IMR-90 (cell line): ENCODE measurements at regions not wholly inside any gene's neighbourhood (a gene's known extent, or its start where the extent isn't known, plus 50 kb on each side); places are given as distances from the start of the nearest gene placed in this dataset.

Experiments
- ATAC-seq: fragments of 200-7000 bp; cut with Tn5 transposase; 2 replicates; pipeline ENCODE4 v1.9.1; 2020; ENCODE audit warnings: low read depth, mild to moderate bottlenecking, moderate library complexity
- BruUV-seq: library from RNA; stranded (reverse); fragments of 400-500 nt; replicated peaks from 2 replicates; lab custom pipeline; 2021; lab: Mats Ljungman, UMichigan
- CTCF ChIA-PET: fragments of 300-600 bp; formaldehyde crosslinking; extraction: SDS; loops from one replicate; lab custom pipeline; 2021; ENCODE audit warnings: antibody characterized with exemption; lab: Yijun Ruan, JAX
- POLR2A ChIA-PET: fragments of 300-600 bp; sonication (Branson Sonifier 250); formaldehyde crosslinking; loops from one replicate; lab custom pipeline; 2022; ENCODE audit warnings: antibody characterized with exemption; ENCODE audit not compliant: unreplicated experiment; lab: Charles Lee
- DNase-seq: peaks from one replicate; pipeline ENCODE4 v3.0.0; 2013
- H2AFZ ChIP-seq: replicated peaks from 2 replicates; pipeline ENCODE3; 2013; ENCODE audit warnings: low read length, mild to moderate bottlenecking; ENCODE audit not compliant: poor library complexity
- H2AK5ac ChIP-seq: 2 replicates; pipeline ENCODE4 v1.6.1; 2013; ENCODE audit warnings: low read depth, low read length, inconsistent platforms
- H2AK9ac ChIP-seq: replicated peaks from 2 replicates; pipeline ENCODE3; 2013; ENCODE audit warnings: mild to moderate bottlenecking, low read depth, low read length, moderate library complexity; ENCODE audit not compliant: poor library complexity
- H2BK120ac ChIP-seq: 2 replicates; pipeline ENCODE4 v1.6.1; 2013; ENCODE audit warnings: low read depth, low read length, inconsistent platforms
- H2BK15ac ChIP-seq: 3 replicates; pipeline ENCODE4 v1.6.1; 2013; ENCODE audit warnings: low read depth, low read length, inconsistent platforms
- H2BK20ac ChIP-seq: 2 replicates; pipeline ENCODE4 v1.6.1; 2013; ENCODE audit warnings: low read depth, mild to moderate bottlenecking, inconsistent platforms, low read length, moderate library complexity
- H2BK5ac ChIP-seq: 2 replicates; pipeline ENCODE4 v1.6.1; 2013; ENCODE audit warnings: mild to moderate bottlenecking, low read depth, low read length, inconsistent platforms; ENCODE audit not compliant: poor library complexity, severe bottlenecking
- H3K14ac ChIP-seq: replicated peaks from 2 replicates; pipeline ENCODE4 v1.6.1; 2013; ENCODE audit warnings: low read depth, low read length, inconsistent platforms
- H3K18ac ChIP-seq: 2 replicates; pipeline ENCODE4 v1.6.1; 2013; ENCODE audit warnings: low read depth, low read length, control low read depth
- H3K23ac ChIP-seq: 2 replicates; pipeline ENCODE4 v1.6.1; 2013; ENCODE audit warnings: low read depth, low read length, inconsistent platforms
- H3K27ac ChIP-seq: 2 replicates; pipeline ENCODE4 v1.5.1; 2013; ENCODE audit warnings: mild to moderate bottlenecking, control low read depth, low read length; ENCODE audit not compliant: insufficient read depth
- H3K27me3 ChIP-seq: 2 replicates; pipeline ENCODE4 v1.6.1; 2013; ENCODE audit warnings: low read length; ENCODE audit not compliant: control insufficient read depth, insufficient read depth
- H3K36me3 ChIP-seq: 2 replicates; pipeline ENCODE4 v1.6.1; 2013; ENCODE audit warnings: low read length, mixed read lengths; ENCODE audit not compliant: control insufficient read depth, insufficient read depth
- H3K4ac ChIP-seq: 2 replicates; pipeline ENCODE4 v1.6.1; 2013; ENCODE audit warnings: low read depth, low read length, inconsistent platforms
- H3K4me1 ChIP-seq: 2 replicates; pipeline ENCODE4 v1.6.1; 2013; ENCODE audit warnings: low read length, mixed read lengths; ENCODE audit not compliant: control insufficient read depth, insufficient read depth
- H3K4me2 ChIP-seq: 2 replicates; pipeline ENCODE4 v1.6.1; 2013; ENCODE audit warnings: low read depth, mild to moderate bottlenecking, control low read depth, low read length, moderate library complexity
- H3K4me3 ChIP-seq: 2 replicates; pipeline ENCODE4 v1.5.1; 2013; ENCODE audit warnings: low read depth, mild to moderate bottlenecking, control low read depth, low read length, moderate library complexity; ENCODE audit not compliant: insufficient read depth
- H3K56ac ChIP-seq: 2 replicates; pipeline ENCODE4 v1.6.1; 2013; ENCODE audit warnings: low read length, inconsistent platforms; ENCODE audit not compliant: insufficient read depth; ENCODE audit errors: extremely low read depth
- H3K79me1 ChIP-seq, 2 experiments: 2 replicates each; pipeline ENCODE4 v1.6.1; 2013; ENCODE audit warnings: low read length in 2 of 2, inconsistent platforms in 1 of 2, low read depth in 1 of 2
- H3K9ac ChIP-seq: 2 replicates; pipeline ENCODE4 v1.6.1; 2013; ENCODE audit warnings: low read depth, low read length, control low read depth
- H3K9me1 ChIP-seq: 2 replicates; pipeline ENCODE4 v1.6.1; 2013; ENCODE audit warnings: low read length, inconsistent platforms; ENCODE audit not compliant: insufficient read depth
- H3K9me3 ChIP-seq: 2 replicates; pipeline ENCODE4 v1.6.1; 2013; ENCODE audit warnings: low read length; ENCODE audit not compliant: control insufficient read depth, insufficient read depth
- H4K20me1 ChIP-seq: 2 replicates; pipeline ENCODE4 v1.6.1; 2013; ENCODE audit warnings: low read length, inconsistent platforms; ENCODE audit not compliant: insufficient read depth
- H4K5ac ChIP-seq: 2 replicates; pipeline ENCODE4 v1.6.1; 2013; ENCODE audit warnings: mild to moderate bottlenecking, low read depth, low read length, control low read depth
- H4K8ac ChIP-seq, 2 experiments: 2 replicates each; pipeline ENCODE4 v1.6.1; 2013; ENCODE audit warnings: low read depth in 2 of 2, low read length in 2 of 2, control low read depth in 1 of 2, inconsistent platforms in 1 of 2
- H4K91ac ChIP-seq: 2 replicates; pipeline ENCODE4 v1.6.1; 2013; ENCODE audit warnings: low read depth, low read length, inconsistent platforms; ENCODE audit not compliant: insufficient read depth
- BHLHE40 ChIP-seq: fragments of 150-350 bp; IDR thresholded peaks from 2 replicates; pipeline ENCODE4 v1.6.1; 2016; ENCODE audit warnings: mild to moderate bottlenecking, low read depth, low read length
- CEBPB ChIP-seq: IDR thresholded peaks from 2 replicates; pipeline ENCODE4 v1.6.1; 2012; ENCODE audit warnings: low read depth, low read length, improper control_type of control experiment
- CHD1 ChIP-seq: IDR thresholded peaks from 2 replicates; pipeline ENCODE4 v1.6.1; 2012; ENCODE audit warnings: low read depth, low read length, improper control_type of control experiment
- FOS ChIP-seq: fragments of 150-350 bp; IDR thresholded peaks from 2 replicates; pipeline ENCODE4 v1.6.1; 2016; ENCODE audit warnings: low read depth, low read length
- MAFK ChIP-seq: IDR thresholded peaks from 2 replicates; pipeline ENCODE4 v1.6.1; 2012; ENCODE audit warnings: low read depth, low read length, improper control_type of control experiment
- MAZ ChIP-seq: IDR thresholded peaks from 2 replicates; pipeline ENCODE4 v1.6.1; 2012; ENCODE audit warnings: low read depth, mild to moderate bottlenecking, low read length, improper control_type of control experiment, moderate library complexity, borderline replicate concordance
- MXI1 ChIP-seq: IDR thresholded peaks from 2 replicates; pipeline ENCODE4 v1.6.1; 2012; ENCODE audit warnings: low read depth, mild to moderate bottlenecking, low read length, moderate library complexity, borderline replicate concordance
- NFE2L2 ChIP-seq: fragments of 150-350 bp; IDR thresholded peaks from 2 replicates; pipeline ENCODE4 v1.6.1; 2016; ENCODE audit warnings: low read depth, mild to moderate bottlenecking, low read length
- POLR2A ChIP-seq: IDR thresholded peaks from 2 replicates; pipeline ENCODE4 v1.6.1; 2012; ENCODE audit warnings: mild to moderate bottlenecking, low read depth, low read length
- RAD21 ChIP-seq: IDR thresholded peaks from 2 replicates; pipeline ENCODE4 v1.6.1; 2012; ENCODE audit warnings: low read length, improper control_type of control experiment
- RCOR1 ChIP-seq: IDR thresholded peaks from 2 replicates; pipeline ENCODE4 v1.6.1; 2012; ENCODE audit warnings: mild to moderate bottlenecking, low read length, improper control_type of control experiment; ENCODE audit not compliant: insufficient replicate concordance
- RFX5 ChIP-seq: IDR thresholded peaks from 2 replicates; pipeline ENCODE4 v1.8.0; 2012; ENCODE audit warnings: low read depth, mild to moderate bottlenecking, low read length, moderate library complexity
- SMC3 ChIP-seq: fragments of 150-350 bp; IDR thresholded peaks from 2 replicates; pipeline ENCODE4 v1.6.1; 2016; ENCODE audit warnings: low read depth, mild to moderate bottlenecking, antibody characterized with exemption, low read length, moderate library complexity
- WGBS, 2 experiments: methylation state at CpG; one replicate each; pipeline versions ENCODE4 v1.1.5 to v1.1.7; 2013; ENCODE audit warnings: missing lambda C conversion rate in 2 of 2; ENCODE audit not compliant: insufficient read length in 1 of 2; ENCODE audit errors: extremely low coverage in 2 of 2; 5-methylcytosine and 5-hydroxymethylcytosine counted together
- dilution Hi-C: fragments of 300-500 bp; cut with HindIII; formaldehyde crosslinking; loops from one replicate; pipeline ENCODE4 v1.14.3; 2018; ENCODE audit warnings: low sequenced_read_pairs; ENCODE audit not compliant: unreplicated experiment
- in situ Hi-C: fragments of 300-500 bp; cut with MboI; formaldehyde crosslinking; loops from 3 replicates; pipeline ENCODE4 v1.14.3; 2019; ENCODE audit warnings: low sequenced_read_pairs, inconsistent platforms, mixed read lengths
- intact Hi-C: fragments of 100-400 bp; cut with micrococcal nuclease; formaldehyde crosslinking; loops from 2 replicates; pipeline ENCODE4 v1.10.0; 2022
- TF ChIP-seq, protein P1 (sequence below): fragments of 150-350 bp; IDR thresholded peaks from 2 replicates; pipeline ENCODE4 v1.6.1; 2016; ENCODE audit warnings: low read depth, mild to moderate bottlenecking, low read length, moderate library complexity, borderline replicate concordance
- TF ChIP-seq, protein P2 (sequence below): fragments of 150-350 bp; IDR thresholded peaks from 2 replicates; pipeline ENCODE4 v1.6.1; 2017; ENCODE audit warnings: mild to moderate bottlenecking, antibody characterized with exemption, low read length, low read depth
- TF ChIP-seq, protein P3 (sequence below): conservative IDR thresholded peaks from 2 replicates; pipeline ENCODE4 v1.5.1; 2012; ENCODE audit warnings: mild to moderate bottlenecking, low read depth, low read length, improper control_type of control experiment

DNA sequence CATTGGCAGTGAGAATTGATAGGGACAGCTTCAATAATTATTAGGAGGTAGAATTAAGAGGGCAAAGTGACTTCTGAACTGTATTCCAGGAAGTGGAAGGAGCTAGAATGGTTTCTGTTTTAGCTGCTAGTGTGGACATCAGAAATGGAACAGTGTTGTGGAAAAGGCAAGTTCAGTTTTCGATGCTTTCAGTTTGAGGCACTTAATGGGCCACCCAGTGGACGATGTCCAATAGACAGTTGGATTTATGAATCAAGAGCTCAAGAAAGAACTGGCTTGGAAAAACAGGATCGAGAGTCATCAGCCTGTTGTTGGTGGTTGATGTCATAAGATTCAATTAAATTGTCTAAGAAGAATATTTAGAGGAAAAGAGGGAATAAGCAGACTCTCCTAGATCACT lies 136.3 kb downstream of the DYRK2 start:
- H3K79me1 ChIP-seq = no peaks in the 10 kb centered on the region

More for the DNA sequence above, 136.3 kb downstream of the DYRK2 start:
- Histone ChIP-seq H3K27ac (no peak overlapping the region), H3K4me1 (no peaks in the 10 kb centered on the region), H4K91ac (no peak overlapping the region), H4K5ac (no peak overlapping the region), H3K18ac (no peak overlapping the region), H3K23ac (no peak overlapping the region), H3K27me3 (peaks cover 3% of the 10 kb centered on the region; the same call in 1 of the 2 replicates), H3K4ac (no peak overlapping the region), H2BK120ac (no peak overlapping the region), H2AFZ (no peak overlapping the region), H2AK5ac (no peak overlapping the region), H3K36me3 (no peaks in the 10 kb centered on the region), H2BK5ac (no peak overlapping the region), H4K20me1 (no peaks in the 10 kb centered on the region), H3K4me3 (no peak overlapping the region), H3K56ac (no peak overlapping the region), H2BK20ac (no peak overlapping the region), H3K14ac (no peak overlapping the region), H3K9me3 (no peaks in the 10 kb centered on the region), H3K9ac (no peak overlapping the region), H3K4me2 (no peak overlapping the region), H4K8ac (no peak overlapping the region), H3K9me1 (no peaks in the 10 kb centered on the region), H2AK9ac (no peak overlapping the region), H2BK15ac (no peak overlapping the region)
- ATAC-seq (no peak), DNase-seq (no peak)
- no TSS peak for BruUV-seq
- intact Hi-C loops = no loop called here
- WGBS, 2 experiments = 93% methylated on average over 2 of the region's 3 CpGs; no CpG with 5 or more reads in 1 of the 2 experiments
- ChIA-PET CTCF (interaction anchor here (0.9 kb wide), 1 partner anchor 10 kb away, joined by 3 read pairs; no protein-coding TSS in a partner anchor), POLR2A (no interaction called here)
- no peak for TF ChIP-seq RFX5
- TF ChIP-seq, protein P1, sequence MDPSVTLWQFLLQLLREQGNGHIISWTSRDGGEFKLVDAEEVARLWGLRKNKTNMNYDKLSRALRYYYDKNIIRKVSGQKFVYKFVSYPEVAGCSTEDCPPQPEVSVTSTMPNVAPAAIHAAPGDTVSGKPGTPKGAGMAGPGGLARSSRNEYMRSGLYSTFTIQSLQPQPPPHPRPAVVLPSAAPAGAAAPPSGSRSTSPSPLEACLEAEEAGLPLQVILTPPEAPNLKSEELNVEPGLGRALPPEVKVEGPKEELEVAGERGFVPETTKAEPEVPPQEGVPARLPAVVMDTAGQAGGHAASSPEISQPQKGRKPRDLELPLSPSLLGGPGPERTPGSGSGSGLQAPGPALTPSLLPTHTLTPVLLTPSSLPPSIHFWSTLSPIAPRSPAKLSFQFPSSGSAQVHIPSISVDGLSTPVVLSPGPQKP = no peak
- TF ChIP-seq SMC3 = no peak
- no peak for TF ChIP-seq CEBPB
- no peak for TF ChIP-seq MXI1
- TF ChIP-seq CHD1 = no peak
- TF ChIP-seq BHLHE40 = no peak
- no peak for TF ChIP-seq MAFK
- TF ChIP-seq POLR2A = no peak
- TF ChIP-seq FOS = no peak
- no peak for TF ChIP-seq MAZ
- TF ChIP-seq RCOR1 = no peak
- TF ChIP-seq, protein P2, sequence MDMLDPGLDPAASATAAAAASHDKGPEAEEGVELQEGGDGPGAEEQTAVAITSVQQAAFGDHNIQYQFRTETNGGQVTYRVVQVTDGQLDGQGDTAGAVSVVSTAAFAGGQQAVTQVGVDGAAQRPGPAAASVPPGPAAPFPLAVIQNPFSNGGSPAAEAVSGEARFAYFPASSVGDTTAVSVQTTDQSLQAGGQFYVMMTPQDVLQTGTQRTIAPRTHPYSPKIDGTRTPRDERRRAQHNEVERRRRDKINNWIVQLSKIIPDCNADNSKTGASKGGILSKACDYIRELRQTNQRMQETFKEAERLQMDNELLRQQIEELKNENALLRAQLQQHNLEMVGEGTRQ = no peak
- TF ChIP-seq, protein P3, sequence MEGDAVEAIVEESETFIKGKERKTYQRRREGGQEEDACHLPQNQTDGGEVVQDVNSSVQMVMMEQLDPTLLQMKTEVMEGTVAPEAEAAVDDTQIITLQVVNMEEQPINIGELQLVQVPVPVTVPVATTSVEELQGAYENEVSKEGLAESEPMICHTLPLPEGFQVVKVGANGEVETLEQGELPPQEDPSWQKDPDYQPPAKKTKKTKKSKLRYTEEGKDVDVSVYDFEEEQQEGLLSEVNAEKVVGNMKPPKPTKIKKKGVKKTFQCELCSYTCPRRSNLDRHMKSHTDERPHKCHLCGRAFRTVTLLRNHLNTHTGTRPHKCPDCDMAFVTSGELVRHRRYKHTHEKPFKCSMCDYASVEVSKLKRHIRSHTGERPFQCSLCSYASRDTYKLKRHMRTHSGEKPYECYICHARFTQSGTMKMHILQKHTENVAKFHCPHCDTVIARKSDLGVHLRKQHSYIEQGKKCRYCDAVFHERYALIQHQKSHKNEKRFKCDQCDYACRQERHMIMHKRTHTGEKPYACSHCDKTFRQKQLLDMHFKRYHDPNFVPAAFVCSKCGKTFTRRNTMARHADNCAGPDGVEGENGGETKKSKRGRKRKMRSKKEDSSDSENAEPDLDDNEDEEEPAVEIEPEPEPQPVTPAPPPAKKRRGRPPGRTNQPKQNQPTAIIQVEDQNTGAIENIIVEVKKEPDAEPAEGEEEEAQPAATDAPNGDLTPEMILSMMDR = no peak
- no peak for TF ChIP-seq NFE2L2
- TF ChIP-seq RAD21 = no peak
- dilution Hi-C loops = no loop called here
- in situ Hi-C loops = no loop called here
